ENCODE measurements at regions not wholly inside any gene's neighbourhood (a gene's known extent, or its start where the extent isn't known, plus 50 kb on each side); places are given as distances from the start of the nearest gene placed in this dataset.

- TF ChIP-seq, protein P1, sequence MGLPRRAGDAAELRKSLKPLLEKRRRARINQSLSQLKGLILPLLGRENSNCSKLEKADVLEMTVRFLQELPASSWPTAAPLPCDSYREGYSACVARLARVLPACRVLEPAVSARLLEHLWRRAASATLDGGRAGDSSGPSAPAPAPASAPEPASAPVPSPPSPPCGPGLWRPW (IDR thresholded peaks at IDR 0.05) = no peak
- no peak for TF ChIP-seq CBX2 (IDR thresholded peaks at IDR 0.05; ENCODE audit: borderline replicate concordance, low read depth)
- no peak for FAIRE-seq
- ChIA-PET POLR2A (no interaction called here), CTCF (no interaction called here)
- H3K4me2 ChIP-seq = no peak overlapping the region
- H3K4me1 ChIP-seq = no peaks in the 10 kb centered on the region
- H3K4me3 ChIP-seq = no peak overlapping the region
- no peaks in the 10 kb centered on the region for H3K9me3 ChIP-seq
- no peak overlapping the region for H3K27ac ChIP-seq
- WGBS (ENCODE audit: missing lambda C conversion rate) = 54% methylated on average over 7 of the region's 7 CpGs
- no peak for DNase-seq (ENCODE audit: low read depth in 1 of 2, low spot score in 1 of 2)
- no peak for ATAC-seq
Measured at GRCh38 chr13:90201676-90202460, 1145.6 kb upstream of the MIR17HG start.

DNA sequence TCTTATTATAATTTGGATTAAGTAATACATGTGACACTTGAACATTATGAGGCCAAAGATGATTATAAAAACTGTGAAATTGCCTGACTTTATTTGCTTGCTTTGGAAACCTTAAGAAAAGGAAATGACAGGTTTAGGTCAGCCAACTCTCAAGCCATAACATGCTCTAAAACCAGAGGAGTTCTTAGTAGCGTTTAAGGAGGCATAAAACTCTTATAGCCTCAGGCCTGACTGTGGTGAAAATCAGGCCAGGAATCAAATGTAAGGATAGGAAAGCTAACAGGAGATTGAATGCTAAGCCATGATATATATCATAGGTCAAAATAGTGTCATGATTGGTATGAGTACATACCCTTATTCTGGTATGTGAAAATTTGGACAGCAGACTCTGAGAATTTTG is 1142.4 kb upstream of the MIR17HG start:
- WGBS (ENCODE audit: missing lambda C conversion rate) = 47% methylated on average over 1 of the region's 1 CpG
- no peak for ATAC-seq
- Histone ChIP-seq H3K4me1 (no peaks in the 10 kb centered on the region), H3K27ac (no peak overlapping the region), H3K4me3 (no peak overlapping the region), H3K9me3 (no peaks in the 10 kb centered on the region), H3K4me2 (no peak overlapping the region)
- no peak for DNase-seq (ENCODE audit: low read depth in 1 of 2, low spot score in 1 of 2)
- ChIA-PET POLR2A (no interaction called here), CTCF (no interaction called here)
- FAIRE-seq = no peak
- TF ChIP-seq CHD4 (IDR thresholded peaks at IDR 0.05; ENCODE audit: borderline replicate concordance) (no peak), CBX8 (IDR thresholded peaks at IDR 0.05) (no peak), HEYL (CRISPR knock-in tag; IDR thresholded peaks at IDR 0.05) (no peak), FOXS1 (CRISPR knock-in tag; IDR thresholded peaks at IDR 0.05) (no peak), MAZ (IDR thresholded peaks at IDR 0.05; ENCODE audit: borderline replicate concordance, low read depth, low read length) (no peak), PHF8 (IDR thresholded peaks at IDR 0.05; ENCODE audit: borderline replicate concordance, low read depth) (no peak), ZFP36 (IDR thresholded peaks at IDR 0.05; ENCODE audit: borderline replicate concordance, partially characterized antibody) (no peak)

DNA sequence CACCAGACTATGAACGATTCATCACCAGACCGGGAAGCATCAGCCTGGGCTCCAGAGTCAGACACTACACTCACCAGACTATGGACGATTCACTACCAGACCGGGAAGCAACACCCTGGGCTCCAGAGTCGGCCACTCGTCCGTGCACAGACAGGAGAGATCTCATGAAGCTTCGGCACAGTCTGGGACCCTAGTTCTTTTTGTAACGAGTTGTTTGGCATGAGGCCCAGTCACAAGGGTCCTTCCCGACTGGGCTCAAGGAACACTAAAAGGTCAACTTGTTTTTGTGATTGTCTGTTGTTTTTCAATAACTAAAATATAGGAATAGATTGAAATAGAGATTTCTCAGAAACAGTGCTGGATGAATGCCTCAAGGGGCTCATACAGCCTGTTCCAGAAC is 1141.6 kb upstream of the MIR17HG start:
- no peak for ATAC-seq
- Histone ChIP-seq H3K4me1 (no peaks in the 10 kb centered on the region), H3K9me3 (no peaks in the 10 kb centered on the region), H3K4me2 (no peak overlapping the region), H3K4me3 (no peak overlapping the region), H3K27ac (no peak overlapping the region)
- WGBS (ENCODE audit: missing lambda C conversion rate) = 6% methylated on average over 2 of the region's 10 CpGs
- POLR2A ChIA-PET = no interaction called here
- DNase-seq (ENCODE audit: low read depth in 1 of 2, low spot score in 1 of 2) = no peak
- TF ChIP-seq NR3C1 (IDR thresholded peaks at IDR 0.05) = no peak
- FAIRE-seq = no peak
- CTCF ChIA-PET = no interaction called here

GRCh38 chr13:90217275-90217674 is 1130.2 kb upstream of the MIR17HG start:
- FAIRE-seq (no peak), ATAC-seq (no peak), DNase-seq (ENCODE audit: low read depth in 1 of 2, low spot score in 1 of 2) (no peak)
- TF ChIP-seq JUNB (IDR thresholded peaks at IDR 0.05) (no peak), FOSL2 (IDR thresholded peaks at IDR 0.05) (no peak), FOSL2 (CRISPR knock-in tag; IDR thresholded peaks at IDR 0.05) (no peak), EHF (CRISPR knock-in tag; IDR thresholded peaks at IDR 0.05) (no peak), USF2 (IDR thresholded peaks at IDR 0.05) (no peak), PHF8 (IDR thresholded peaks at IDR 0.05; ENCODE audit: borderline replicate concordance, low read depth) (no peak), FOXS1 (CRISPR knock-in tag; IDR thresholded peaks at IDR 0.05) (no peak), FOSB (CRISPR knock-in tag; IDR thresholded peaks at IDR 0.05) (no peak), CBX8 (IDR thresholded peaks at IDR 0.05) (no peak), ELK1 (IDR thresholded peaks at IDR 0.05; ENCODE audit: low read depth, low read length) (no peak), RCOR1 (IDR thresholded peaks at IDR 0.05; ENCODE audit: low read depth, low read length) (no peak), SMC3 (IDR thresholded peaks at IDR 0.05) (no peak)
- TF ChIP-seq, protein P2, sequence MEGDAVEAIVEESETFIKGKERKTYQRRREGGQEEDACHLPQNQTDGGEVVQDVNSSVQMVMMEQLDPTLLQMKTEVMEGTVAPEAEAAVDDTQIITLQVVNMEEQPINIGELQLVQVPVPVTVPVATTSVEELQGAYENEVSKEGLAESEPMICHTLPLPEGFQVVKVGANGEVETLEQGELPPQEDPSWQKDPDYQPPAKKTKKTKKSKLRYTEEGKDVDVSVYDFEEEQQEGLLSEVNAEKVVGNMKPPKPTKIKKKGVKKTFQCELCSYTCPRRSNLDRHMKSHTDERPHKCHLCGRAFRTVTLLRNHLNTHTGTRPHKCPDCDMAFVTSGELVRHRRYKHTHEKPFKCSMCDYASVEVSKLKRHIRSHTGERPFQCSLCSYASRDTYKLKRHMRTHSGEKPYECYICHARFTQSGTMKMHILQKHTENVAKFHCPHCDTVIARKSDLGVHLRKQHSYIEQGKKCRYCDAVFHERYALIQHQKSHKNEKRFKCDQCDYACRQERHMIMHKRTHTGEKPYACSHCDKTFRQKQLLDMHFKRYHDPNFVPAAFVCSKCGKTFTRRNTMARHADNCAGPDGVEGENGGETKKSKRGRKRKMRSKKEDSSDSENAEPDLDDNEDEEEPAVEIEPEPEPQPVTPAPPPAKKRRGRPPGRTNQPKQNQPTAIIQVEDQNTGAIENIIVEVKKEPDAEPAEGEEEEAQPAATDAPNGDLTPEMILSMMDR (IDR thresholded peaks at IDR 0.05) = no peak
- H3K9me3 ChIP-seq = no peaks in the 10 kb centered on the region
- ChIA-PET CTCF (no interaction called here), POLR2A (no interaction called here)
- no peak overlapping the region for H3K4me2 ChIP-seq
- no peak overlapping the region for H3K4me3 ChIP-seq
- no peak overlapping the region for H3K27ac ChIP-seq
- H3K4me1 ChIP-seq = no peaks in the 10 kb centered on the region
- 67% methylated on average over 1 of the region's 1 CpG for WGBS (ENCODE audit: missing lambda C conversion rate)
